ENCODE measurements at regions not wholly inside any gene's neighbourhood (a gene's known extent, or its start where the extent isn't known, plus 50 kb on each side); places are given as distances from the start of the nearest gene placed in this dataset.

- no peak for TF ChIP-seq CTCF (IDR thresholded peaks at IDR 0.05)
- TF ChIP-seq MXI1 (IDR thresholded peaks at IDR 0.05; ENCODE audit: low read depth, low read length) = no peak
- no peak for TF ChIP-seq SIN3A (IDR thresholded peaks at IDR 0.05; ENCODE audit: borderline replicate concordance, low read depth, low read length)
- TF ChIP-seq NFIC (IDR thresholded peaks at IDR 0.05; ENCODE audit: borderline replicate concordance) = no peak
- TF ChIP-seq NRF1 (IDR thresholded peaks at IDR 0.05; ENCODE audit: low read depth, low read length) = no peak
- TF ChIP-seq TCF12 (IDR thresholded peaks at IDR 0.05) = no peak
These were observed 304.4 kb upstream of the SLIT2 start for GRCh38 chr4:19947349-19947748.

Measured in SK-N-SH (cell line).